ENCODE measurements at regions not wholly inside any gene's neighbourhood (a gene's known extent, or its start where the extent isn't known, plus 50 kb on each side); places are given as distances from the start of the nearest gene placed in this dataset.
"Not testable (repeated sequence)": the region's sequence is repeated elsewhere in the genome, so short reads cannot be mapped to it uniquely, and the experiment has no call there.

- DNase-seq (ENCODE audit: missing footprints) = no peak
- intact Hi-C loops (cut with DNase I) = no loop called here
- ATAC-seq = no peak
Measured at GRCh38 chr10:53469383-53469782, 696.8 kb upstream of the MBL2 start.

DNA sequence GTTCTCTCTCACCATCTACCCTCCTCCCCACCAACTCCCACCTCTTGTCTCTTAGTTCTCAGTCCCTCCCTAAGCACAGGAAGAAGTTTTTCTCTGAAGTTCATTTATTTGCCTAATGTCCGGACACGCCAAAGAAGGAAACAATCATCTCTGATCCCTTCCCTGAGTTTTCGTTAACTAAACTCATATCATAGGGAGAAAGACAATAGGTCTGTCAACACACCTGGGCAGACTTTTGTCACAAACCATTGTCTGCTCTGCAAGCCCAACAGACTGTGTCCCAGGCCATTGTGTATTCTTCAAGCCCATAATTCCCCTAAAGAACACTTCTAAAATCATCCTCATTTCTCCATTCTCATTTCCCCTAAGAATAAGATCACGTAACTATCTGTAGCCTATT is 691.0 kb upstream of the MBL2 start:
- DNase-seq (ENCODE audit: missing footprints) (no peak), ATAC-seq (no peak)
- intact Hi-C loops (cut with DNase I) = no loop called here

GRCh38 chr10:53458007-53458406 is 685.4 kb upstream of the MBL2 start:
- intact Hi-C loops (cut with DNase I) = no loop called here
- ATAC-seq (no peak), DNase-seq (ENCODE audit: missing footprints) (no peak)

DNA sequence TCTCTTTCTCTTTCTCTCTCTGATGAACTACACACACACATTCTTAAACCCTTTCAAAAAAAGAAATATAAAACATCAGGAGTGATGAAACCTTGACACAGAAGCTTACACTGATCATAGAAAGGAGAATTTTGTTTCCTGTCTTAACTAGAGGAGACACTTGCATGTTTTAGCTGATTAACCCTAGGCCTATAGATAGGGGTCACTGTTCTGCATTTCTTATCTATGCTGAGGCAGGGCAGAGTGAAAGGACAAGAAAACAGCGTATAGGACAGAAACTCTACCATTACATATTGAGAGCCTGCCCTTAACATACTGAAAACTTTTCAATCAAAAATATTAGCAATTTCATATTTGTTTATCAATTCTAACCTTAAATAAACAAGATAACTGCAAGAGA is 680.6 kb upstream of the MBL2 start:
- DNase-seq (ENCODE audit: missing footprints) = no peak
- intact Hi-C loops (cut with DNase I) = no loop called here
- no peak for ATAC-seq

DNA sequence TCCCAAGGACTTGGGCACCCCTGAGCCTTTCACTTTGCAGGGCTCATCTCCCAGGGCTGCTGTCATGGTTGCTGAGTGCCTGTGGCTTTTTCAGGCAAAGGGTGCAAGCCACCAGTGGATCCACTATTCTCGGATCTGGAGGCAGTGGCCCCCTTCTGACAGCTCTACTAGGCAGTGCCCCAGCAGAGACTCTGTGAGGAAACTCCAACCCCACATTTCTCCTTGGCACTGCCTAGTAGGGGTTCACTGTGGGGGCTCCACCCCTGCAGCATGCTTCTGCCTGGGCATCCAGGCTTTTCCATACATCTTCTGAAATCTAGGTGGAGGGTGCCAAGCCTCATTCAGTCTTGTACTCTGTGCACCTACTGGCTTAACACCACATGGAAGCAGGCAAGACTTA is 675.0 kb upstream of the MBL2 start:
- DNase-seq (ENCODE audit: missing footprints) = peak; percentile 15
- intact Hi-C loops (cut with DNase I) = no loop called here
- no peak for ATAC-seq

- intact Hi-C loops (cut with DNase I) = no loop called here
- DNase-seq (ENCODE audit: missing footprints) (no peak), ATAC-seq (no peak)
Measured at GRCh38 chr10:53441843-53442242, 669.3 kb upstream of the MBL2 start.

- DNase-seq (ENCODE audit: missing footprints) (no peak), ATAC-seq (no peak)
- intact Hi-C loops (cut with DNase I) = no loop called here
Measured at GRCh38 chr10:53440601-53441000, 668.0 kb upstream of the MBL2 start.

- intact Hi-C loops (cut with DNase I); DNase-seq (ENCODE audit: missing footprints); ATAC-seq: not testable (repeated sequence)
Measured at GRCh38 chr10:53439075-53439474, 666.5 kb upstream of the MBL2 start.

- DNase-seq (ENCODE audit: missing footprints) = no peak
- intact Hi-C loops (cut with DNase I) = no loop called here
- no peak for ATAC-seq
Measured at GRCh38 chr10:53434413-53434812, 661.8 kb upstream of the MBL2 start.

GRCh38 chr10:53432035-53432434 is 659.5 kb upstream of the MBL2 start:
- no peak for ATAC-seq
- DNase-seq (ENCODE audit: missing footprints) = no peak
- intact Hi-C loops (cut with DNase I) = no loop called here

DNA sequence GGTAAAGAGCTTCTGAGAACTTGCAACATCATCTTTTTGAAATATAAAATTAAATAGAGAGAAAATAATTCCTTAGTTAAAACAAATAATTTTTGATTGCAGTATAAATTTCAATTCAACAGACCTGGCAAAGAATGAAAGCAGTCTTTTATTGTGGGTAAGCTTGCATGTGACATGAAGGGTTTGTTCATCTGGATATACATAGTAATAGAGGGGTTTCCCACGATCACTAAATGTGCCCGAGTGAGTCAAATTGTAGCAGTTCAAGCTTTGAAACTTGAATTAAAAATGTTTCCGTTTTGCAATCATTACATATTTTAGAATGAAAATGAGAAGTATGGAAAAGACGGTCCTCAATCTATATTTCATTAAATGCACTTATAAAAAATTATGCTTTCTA is 658.4 kb upstream of the MBL2 start:
- ATAC-seq (no peak), DNase-seq (ENCODE audit: missing footprints) (no peak)
- intact Hi-C loops (cut with DNase I) = no loop called here

- intact Hi-C loops (cut with DNase I) = no loop called here
- ATAC-seq (no peak), DNase-seq (ENCODE audit: missing footprints) (no peak)
Measured at GRCh38 chr10:53430127-53430891, 657.7 kb upstream of the MBL2 start.

GRCh38 chr10:53422223-53422888 is 649.8 kb upstream of the MBL2 start:
- no peak for ATAC-seq
- intact Hi-C loops (cut with DNase I) = no loop called here
- no peak for DNase-seq (ENCODE audit: missing footprints)

- intact Hi-C loops (cut with DNase I) = no loop called here
- DNase-seq (ENCODE audit: missing footprints) (no peak), ATAC-seq (no peak)
Measured at GRCh38 chr10:53412651-53413050, 640.1 kb upstream of the MBL2 start.

GRCh38 chr10:53406532-53406931 is 633.9 kb upstream of the MBL2 start:
- ATAC-seq = no peak
- no peak for DNase-seq (ENCODE audit: missing footprints)
- intact Hi-C loops (cut with DNase I) = no loop called here

DNA sequence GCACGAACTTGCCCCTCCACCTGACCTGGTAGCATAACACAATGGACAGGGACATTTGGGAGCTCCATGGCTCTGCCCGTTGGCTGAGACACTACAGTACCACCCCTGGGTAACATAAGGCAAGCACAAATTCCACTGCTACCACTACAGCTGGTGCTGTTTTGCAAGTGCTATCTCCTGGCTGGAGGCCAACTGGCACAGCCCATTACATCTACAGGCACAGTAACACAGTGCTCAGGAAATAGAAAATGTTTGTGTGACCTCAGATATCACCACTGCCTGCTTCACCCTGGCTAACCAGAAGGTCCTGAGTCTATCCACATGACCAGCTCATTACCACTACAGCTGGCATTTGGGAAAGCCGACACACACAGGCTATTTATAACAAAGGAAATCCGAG is 631.1 kb upstream of the MBL2 start:
- DNase-seq (ENCODE audit: missing footprints) (peak; percentile 89), ATAC-seq (peak; percentile 99)
- intact Hi-C loops (cut with DNase I) = loop anchor here (5.0 kb wide), 1 partner anchor 84 kb away; no protein-coding TSS in a partner anchor

DNA sequence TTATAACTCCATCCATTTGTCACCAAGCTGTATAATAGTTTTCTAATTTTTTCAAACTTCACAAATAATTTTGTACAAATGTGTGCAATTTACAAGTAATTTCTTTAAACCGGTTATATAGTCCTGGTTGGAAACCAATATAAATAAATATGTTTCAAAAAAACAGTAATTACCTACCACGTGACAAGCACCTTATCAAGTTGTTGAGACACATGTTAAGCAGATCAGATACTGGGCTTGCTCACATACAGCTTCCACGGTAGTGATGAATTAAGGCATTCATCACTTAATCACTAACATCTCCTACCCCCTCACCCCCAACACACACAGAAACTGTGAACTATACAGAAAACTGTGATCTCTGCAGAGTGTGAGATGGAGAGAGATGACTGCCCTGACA is 630.0 kb upstream of the MBL2 start:
- ATAC-seq (no peak), DNase-seq (ENCODE audit: missing footprints) (no peak)
- intact Hi-C loops (cut with DNase I) = loop anchor here (5.0 kb wide), 1 partner anchor 85 kb away; no protein-coding TSS in a partner anchor

- ATAC-seq = no peak
- DNase-seq (ENCODE audit: missing footprints) = no peak
- intact Hi-C loops (cut with DNase I) = loop anchor here (5.0 kb wide), 1 partner anchor 86 kb away; no protein-coding TSS in a partner anchor
Measured at GRCh38 chr10:53401536-53401935, 629.0 kb upstream of the MBL2 start.

DNA sequence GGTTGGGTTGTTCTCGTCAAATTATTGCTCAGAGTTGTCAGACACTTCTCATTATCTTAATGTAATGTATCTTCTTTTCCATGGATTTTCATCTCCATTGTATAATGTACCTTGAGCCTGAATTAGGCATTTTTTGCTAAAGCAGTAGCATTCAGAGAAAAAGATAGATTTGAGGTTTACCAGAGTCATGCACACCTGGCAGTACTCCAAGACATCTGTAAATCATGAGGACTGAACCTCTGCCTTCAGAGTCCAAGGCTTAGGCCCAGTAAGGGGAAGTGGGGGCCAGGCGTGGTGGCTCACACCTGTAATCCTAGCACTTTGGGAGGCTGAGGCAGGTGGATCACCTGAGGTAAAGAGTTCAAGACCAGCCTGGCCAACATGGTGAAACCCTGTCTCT is 624.3 kb upstream of the MBL2 start:
- no peak for ATAC-seq
- intact Hi-C loops (cut with DNase I) = no loop called here
- DNase-seq (ENCODE audit: missing footprints) = no peak

DNA sequence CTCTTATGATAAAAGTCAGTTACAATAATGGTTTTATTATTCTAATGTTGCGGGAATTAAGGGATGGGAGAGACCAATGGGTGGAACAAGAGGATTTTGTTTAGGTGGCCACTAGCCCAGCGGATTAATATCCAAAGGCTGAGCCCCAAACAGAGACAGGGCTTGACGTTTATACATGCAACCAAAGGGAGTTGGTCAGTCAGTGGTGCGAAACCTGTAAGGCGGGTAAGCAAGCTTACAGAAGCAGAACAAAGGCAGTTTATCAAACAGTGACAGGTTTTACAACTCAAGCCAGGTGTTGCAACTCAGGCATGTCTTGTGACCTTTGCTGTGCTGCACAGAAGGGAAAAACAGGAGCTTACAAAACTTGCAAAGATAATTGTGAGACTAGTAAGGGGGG is 622.9 kb upstream of the MBL2 start:
- no peak for DNase-seq (ENCODE audit: missing footprints)
- no peak for ATAC-seq

More for the DNA sequence above, 622.9 kb upstream of the MBL2 start:
- intact Hi-C loops (cut with DNase I) = no loop called here
